Osteocyte (in vitro differentiated cells): ENCODE measurements at regions not wholly inside any gene's neighbourhood (a gene's known extent, or its start where the extent isn't known, plus 50 kb on each side); places are given as distances from the start of the nearest gene placed in this dataset.

Source experiments
- DNase-seq: peaks from one replicate; pipeline ENCODE4 v3.0.0; 2021; ENCODE audit warnings: mixed read lengths; ENCODE audit not compliant: unreplicated experiment; ENCODE audit errors: extremely low spot score
- H3K27ac Mint-ChIP-seq: one replicate; pipeline ENCODE4 v1.8.0; 2021; ENCODE audit warnings: mild to moderate bottlenecking, mixed read lengths; ENCODE audit not compliant: unreplicated experiment
- H3K27me3 Mint-ChIP-seq: one replicate; pipeline ENCODE4 v1.8.0; 2021; ENCODE audit warnings: mixed read lengths; ENCODE audit not compliant: unreplicated experiment
- H3K36me3 Mint-ChIP-seq: one replicate; pipeline ENCODE4 v1.8.0; 2021; ENCODE audit warnings: mixed read lengths; ENCODE audit not compliant: unreplicated experiment
- H3K4me1 Mint-ChIP-seq: one replicate; pipeline ENCODE4 v1.8.0; 2021; ENCODE audit warnings: mixed read lengths; ENCODE audit not compliant: unreplicated experiment
- H3K4me3 Mint-ChIP-seq: one replicate; pipeline ENCODE4 v1.8.0; 2021; ENCODE audit warnings: mild to moderate bottlenecking, moderate library complexity, mixed read lengths; ENCODE audit not compliant: unreplicated experiment
- H3K9me3 Mint-ChIP-seq: one replicate; pipeline ENCODE4 v1.8.0; 2021; ENCODE audit warnings: mixed read lengths; ENCODE audit not compliant: unreplicated experiment
- TF ChIP-seq, protein P1 (sequence below): fragments of 200-600 bp; sonication (generic); IDR thresholded peaks from 2 replicates; pipeline ENCODE4 v1.5.0; 2021; ENCODE audit warnings: antibody characterized with exemption, mild to moderate bottlenecking, moderate library complexity

GRCh38 chr18:55839343-55839742 lies 251.4 kb upstream of the TCF4 start:
- Mint-ChIP-seq H3K9me3 (peaks cover 13% of the 10 kb centered on the region), H3K27me3 (no peaks in the 10 kb centered on the region), H3K36me3 (no peaks in the 10 kb centered on the region), H3K27ac (peak overlapping the region; percentile 20), H3K4me1 (peaks cover 34% of the 10 kb centered on the region), H3K4me3 (no peak overlapping the region)
- no peak for DNase-seq
- TF ChIP-seq, protein P1, sequence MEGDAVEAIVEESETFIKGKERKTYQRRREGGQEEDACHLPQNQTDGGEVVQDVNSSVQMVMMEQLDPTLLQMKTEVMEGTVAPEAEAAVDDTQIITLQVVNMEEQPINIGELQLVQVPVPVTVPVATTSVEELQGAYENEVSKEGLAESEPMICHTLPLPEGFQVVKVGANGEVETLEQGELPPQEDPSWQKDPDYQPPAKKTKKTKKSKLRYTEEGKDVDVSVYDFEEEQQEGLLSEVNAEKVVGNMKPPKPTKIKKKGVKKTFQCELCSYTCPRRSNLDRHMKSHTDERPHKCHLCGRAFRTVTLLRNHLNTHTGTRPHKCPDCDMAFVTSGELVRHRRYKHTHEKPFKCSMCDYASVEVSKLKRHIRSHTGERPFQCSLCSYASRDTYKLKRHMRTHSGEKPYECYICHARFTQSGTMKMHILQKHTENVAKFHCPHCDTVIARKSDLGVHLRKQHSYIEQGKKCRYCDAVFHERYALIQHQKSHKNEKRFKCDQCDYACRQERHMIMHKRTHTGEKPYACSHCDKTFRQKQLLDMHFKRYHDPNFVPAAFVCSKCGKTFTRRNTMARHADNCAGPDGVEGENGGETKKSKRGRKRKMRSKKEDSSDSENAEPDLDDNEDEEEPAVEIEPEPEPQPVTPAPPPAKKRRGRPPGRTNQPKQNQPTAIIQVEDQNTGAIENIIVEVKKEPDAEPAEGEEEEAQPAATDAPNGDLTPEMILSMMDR, result no peak

DNA sequence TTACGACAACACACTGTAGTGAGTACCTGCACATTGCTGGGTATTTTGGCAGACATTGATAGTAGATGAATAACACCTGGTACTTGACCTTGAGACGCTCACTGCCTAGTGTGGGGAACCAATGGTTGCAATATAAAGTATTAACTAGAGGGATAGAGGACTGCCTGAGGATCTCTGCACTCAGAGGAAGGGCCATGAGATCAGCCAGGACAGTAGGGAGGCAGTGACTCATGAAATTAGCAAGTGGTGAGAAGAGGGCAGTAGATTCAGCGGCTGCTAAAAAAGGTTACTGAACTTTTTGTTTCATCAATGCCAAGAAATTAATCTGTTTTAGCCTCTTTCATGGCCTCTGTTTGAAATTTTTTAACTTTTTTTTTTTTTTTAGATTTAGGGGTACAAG lies 250.8 kb upstream of the TCF4 start:
- no peak for DNase-seq
- Mint-ChIP-seq H3K9me3 (peaks cover 13% of the 10 kb centered on the region), H3K4me3 (no peak overlapping the region), H3K36me3 (no peaks in the 10 kb centered on the region), H3K27ac (no peak overlapping the region), H3K27me3 (no peaks in the 10 kb centered on the region), H3K4me1 (peaks cover 33% of the 10 kb centered on the region)
- TF ChIP-seq, protein P1, result no peak

DNA sequence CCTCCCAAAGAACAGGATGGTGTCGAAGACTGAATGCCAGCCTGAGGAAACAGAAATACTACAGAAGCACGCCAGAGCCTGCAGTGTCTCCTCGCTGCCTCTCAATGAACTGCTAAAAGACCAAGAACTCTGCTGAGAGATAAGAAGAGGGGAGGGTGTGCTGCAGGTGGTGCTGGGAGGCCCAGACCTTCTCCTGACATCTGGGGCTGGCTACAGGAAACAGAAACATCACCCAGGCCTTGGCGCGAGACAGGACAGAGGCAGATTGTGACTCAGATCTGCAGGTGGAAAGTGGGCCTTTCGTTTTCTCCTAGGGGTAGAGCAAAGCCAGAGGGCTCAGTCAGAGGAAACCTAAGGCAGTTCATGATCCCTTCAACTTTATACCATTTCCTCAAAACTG lies 250.3 kb upstream of the TCF4 start:
- Mint-ChIP-seq H3K9me3 (peaks cover 18% of the 10 kb centered on the region), H3K27me3 (no peaks in the 10 kb centered on the region), H3K4me3 (no peak overlapping the region), H3K4me1 (peaks cover 38% of the 10 kb centered on the region), H3K27ac (no peak overlapping the region), H3K36me3 (no peaks in the 10 kb centered on the region)
- TF ChIP-seq, protein P1, result no peak
- no peak for DNase-seq

GRCh38 chr18:55833543-55833942 lies 245.6 kb upstream of the TCF4 start:
- Mint-ChIP-seq H3K27ac (peak overlapping the region; percentile 58), H3K36me3 (no peaks in the 10 kb centered on the region), H3K9me3 (peaks cover 16% of the 10 kb centered on the region), H3K4me1 (peaks cover 31% of the 10 kb centered on the region), H3K27me3 (no peaks in the 10 kb centered on the region), H3K4me3 (no peak overlapping the region)
- no peak for DNase-seq
- TF ChIP-seq, protein P1, result no peak

DNA sequence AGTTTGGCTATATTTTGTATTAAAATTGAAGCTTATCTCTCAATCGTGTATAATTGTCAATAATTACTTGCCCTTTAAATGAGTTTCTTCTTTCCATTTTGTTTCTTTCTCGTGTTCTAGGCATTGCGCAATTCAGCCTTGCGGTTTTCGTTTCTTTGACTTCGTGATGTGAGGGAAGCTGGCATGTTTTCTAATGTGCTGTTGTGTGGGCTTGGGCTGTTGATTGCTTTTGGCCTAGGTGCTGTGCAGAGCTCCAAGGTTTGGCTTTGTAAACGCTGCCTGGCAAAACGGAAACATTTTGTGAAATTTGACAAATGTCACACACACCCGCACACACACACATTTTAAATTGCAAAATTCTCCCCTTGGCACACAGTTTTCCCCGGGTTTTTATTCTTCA lies 242.6 kb upstream of the TCF4 start:
- H3K27me3 Mint-ChIP-seq, result no peaks in the 10 kb centered on the region
- H3K36me3 Mint-ChIP-seq, result no peaks in the 10 kb centered on the region
- H3K4me3 Mint-ChIP-seq, result no peak overlapping the region
- TF ChIP-seq, protein P1, result no peak
- no peak overlapping the region for H3K27ac Mint-ChIP-seq
- no peak for DNase-seq
- peaks cover 12% of the 10 kb centered on the region for H3K9me3 Mint-ChIP-seq
- peaks cover 14% of the 10 kb centered on the region for H3K4me1 Mint-ChIP-seq
